Adrenal gland (tissue), 9 donors: ENCODE measurements at regions not wholly inside any gene's neighbourhood (a gene's known extent, or its start where the extent isn't known, plus 50 kb on each side); places are given as distances from the start of the nearest gene placed in this dataset.

Source experiments
- DNase-seq, 7 donors: peaks; one replicate each; pipeline ENCODE4 v3.0.0-alpha.2; 2019 to 2020
- H3K27ac ChIP-seq, 5 donors: fragments of 200-600 bp; sonication (generic) in 4 of 5; 1 replicate in 3 of 5; 2 replicates in 2 of 5; pipeline versions ENCODE4 v1.5.1 to v1.8.0; 2016 to 2020; ENCODE audit warnings: mild to moderate bottlenecking in 1 of 5
- H3K27me3 ChIP-seq: fragments of 200-600 bp; 2 replicates; pipeline ENCODE4 v1.8.0; 2021
- H3K36me3 ChIP-seq, 2 donors: fragments of 200-600 bp; replicated peaks in 1 of 2; 1 replicate in 1 of 2; 2 replicates in 1 of 2; pipeline versions ENCODE4 v1.5.1 to v1.8.0; 2018 to 2022
- H3K4me1 ChIP-seq, 2 donors: fragments of 200-600 bp; replicated peaks in 1 of 2; 1 replicate in 1 of 2; 2 replicates in 1 of 2; pipeline versions ENCODE4 v1.5.1 to v1.8.0; 2018 to 2021
- H3K4me3 ChIP-seq, 4 donors: fragments of 200-600 bp; sonication (generic) in 3 of 4; one replicate each; pipeline ENCODE4 v1.5.1; 2016 to 2018
- H3K9me3 ChIP-seq, 3 donors: fragments of 200-600 bp; sonication (generic) in 1 of 3; replicated peaks in 1 of 3; 1 replicate in 2 of 3; 2 replicates in 1 of 3; pipeline versions ENCODE4 v1.5.1 to v1.8.0; 2016 to 2021
- POLR2A ChIP-seq, 2 donors: fragments of 450-650 bp; IDR thresholded peaks; one replicate each; pipeline ENCODE4 v1.6.1; 2017; ENCODE audit warnings: antibody characterized with exemption in 2 of 2, mild to moderate bottlenecking in 2 of 2, moderate library complexity in 1 of 2
- WGBS, 4 donors: extraction: QIAGEN DNeasy Blood & Tissue Kit in 2 of 4; methylation state at CpG; one replicate each; pipeline versions ENCODE4 v1.1.5 to v1.1.7; 2013 to 2017; 5-methylcytosine and 5-hydroxymethylcytosine counted together
- intact Hi-C, 2 donors: fragments of 100-400 bp; cut with DNase I; formaldehyde crosslinking; loops; one replicate each; pipeline versions ENCODE4 v1.14.1 to v1.15.0; 2022 to 2023
- TF ChIP-seq, protein P1 (sequence below), 6 experiments: fragments of 450-650 bp in 4 of 6; fragments of 200-600 bp in 2 of 6; sonication (generic) in 1 of 6; IDR thresholded peaks; 1 replicate in 5 of 6; 2 replicates in 1 of 6; pipeline versions ENCODE4 v1.5.1 to v1.8.0; 2016 to 2021; ENCODE audit warnings: antibody characterized with exemption in 6 of 6, mild to moderate bottlenecking in 2 of 6, moderate library complexity in 1 of 6
- donor health status: healthy with polysubstance abuse.
- donor health status: Bipolar disorder and iron deficiency.
- donor health status: DM: yes; HTN: yes; CAD: no.
- donor health status: DM: no; HTN: no; CAD: no.
- donor health status: DM: no; HTN: no; CAD: no.

DNA sequence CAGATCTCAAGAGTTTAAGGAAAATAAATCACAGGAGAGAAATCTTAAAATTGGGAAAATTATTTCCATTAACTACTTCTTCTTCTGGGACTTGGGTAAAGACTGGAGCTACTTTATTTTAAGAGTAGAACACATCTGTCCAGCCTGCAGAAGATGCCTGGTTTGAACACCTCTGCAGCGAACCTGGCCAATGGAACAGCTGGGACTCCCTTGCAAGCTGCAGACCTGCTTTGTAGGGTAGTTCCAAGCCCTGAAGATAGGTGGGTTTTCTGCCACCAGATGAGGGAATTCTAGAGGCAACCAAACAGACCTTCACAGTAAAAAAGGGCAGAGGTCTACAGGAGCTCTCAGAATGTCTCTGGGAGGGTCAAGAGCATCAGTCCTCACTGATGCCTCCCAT lies 86.5 kb upstream of the CACNA1E start:
- H3K4me1 ChIP-seq = no peaks in the 10 kb centered on the region
- H3K27me3 ChIP-seq = no peaks in the 10 kb centered on the region
- no peaks in the 10 kb centered on the region for H3K36me3 ChIP-seq
- no peak overlapping the region for H3K4me3 ChIP-seq
- H3K27ac ChIP-seq = no peak overlapping the region
- intact Hi-C loops = no loop called here
- no peak for DNase-seq
- WGBS, 4 donors = 88 to 100% (median 91%) methylated on average over 1 of the region's 1 CpG
- TF ChIP-seq POLR2A (IDR thresholded peaks at IDR 0.05) = no peak
- TF ChIP-seq, protein P1, sequence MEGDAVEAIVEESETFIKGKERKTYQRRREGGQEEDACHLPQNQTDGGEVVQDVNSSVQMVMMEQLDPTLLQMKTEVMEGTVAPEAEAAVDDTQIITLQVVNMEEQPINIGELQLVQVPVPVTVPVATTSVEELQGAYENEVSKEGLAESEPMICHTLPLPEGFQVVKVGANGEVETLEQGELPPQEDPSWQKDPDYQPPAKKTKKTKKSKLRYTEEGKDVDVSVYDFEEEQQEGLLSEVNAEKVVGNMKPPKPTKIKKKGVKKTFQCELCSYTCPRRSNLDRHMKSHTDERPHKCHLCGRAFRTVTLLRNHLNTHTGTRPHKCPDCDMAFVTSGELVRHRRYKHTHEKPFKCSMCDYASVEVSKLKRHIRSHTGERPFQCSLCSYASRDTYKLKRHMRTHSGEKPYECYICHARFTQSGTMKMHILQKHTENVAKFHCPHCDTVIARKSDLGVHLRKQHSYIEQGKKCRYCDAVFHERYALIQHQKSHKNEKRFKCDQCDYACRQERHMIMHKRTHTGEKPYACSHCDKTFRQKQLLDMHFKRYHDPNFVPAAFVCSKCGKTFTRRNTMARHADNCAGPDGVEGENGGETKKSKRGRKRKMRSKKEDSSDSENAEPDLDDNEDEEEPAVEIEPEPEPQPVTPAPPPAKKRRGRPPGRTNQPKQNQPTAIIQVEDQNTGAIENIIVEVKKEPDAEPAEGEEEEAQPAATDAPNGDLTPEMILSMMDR (IDR thresholded peaks at IDR 0.05) = no peak
- no peaks in the 10 kb centered on the region for H3K9me3 ChIP-seq

DNA sequence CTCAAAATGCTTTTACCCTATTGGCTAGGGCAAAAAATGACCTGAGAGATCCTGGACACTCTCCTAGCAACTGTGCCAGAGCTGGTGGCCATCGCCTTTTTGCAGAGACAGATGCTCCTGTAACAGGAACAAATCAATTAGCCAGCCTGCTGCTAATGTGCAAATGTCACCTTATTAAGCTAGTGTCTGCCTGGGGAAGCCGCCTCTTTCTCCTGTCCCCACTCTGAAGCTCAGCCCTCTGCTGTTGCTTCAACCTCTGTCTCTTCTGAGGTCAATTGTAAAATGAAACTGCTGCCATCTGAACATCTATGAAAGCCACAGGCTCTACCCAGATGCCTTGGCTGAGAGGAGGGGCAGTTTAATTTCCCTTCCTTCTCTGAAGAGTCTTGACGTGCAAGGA lies 85.5 kb upstream of the CACNA1E start:
- no peak overlapping the region for H3K4me3 ChIP-seq
- H3K4me1 ChIP-seq = no peaks in the 10 kb centered on the region
- no peaks in the 10 kb centered on the region for H3K36me3 ChIP-seq
- no peak overlapping the region for H3K27ac ChIP-seq
- H3K27me3 ChIP-seq = no peaks in the 10 kb centered on the region
- intact Hi-C loops = no loop called here
- no peaks in the 10 kb centered on the region for H3K9me3 ChIP-seq
- DNase-seq = no peak
- TF ChIP-seq, protein P1 (IDR thresholded peaks at IDR 0.05) = no peak
- TF ChIP-seq POLR2A (IDR thresholded peaks at IDR 0.05) = no peak
- 55 to 64% (median 60%) methylated on average over 3 of the region's 3 CpGs for WGBS, 4 donors

DNA sequence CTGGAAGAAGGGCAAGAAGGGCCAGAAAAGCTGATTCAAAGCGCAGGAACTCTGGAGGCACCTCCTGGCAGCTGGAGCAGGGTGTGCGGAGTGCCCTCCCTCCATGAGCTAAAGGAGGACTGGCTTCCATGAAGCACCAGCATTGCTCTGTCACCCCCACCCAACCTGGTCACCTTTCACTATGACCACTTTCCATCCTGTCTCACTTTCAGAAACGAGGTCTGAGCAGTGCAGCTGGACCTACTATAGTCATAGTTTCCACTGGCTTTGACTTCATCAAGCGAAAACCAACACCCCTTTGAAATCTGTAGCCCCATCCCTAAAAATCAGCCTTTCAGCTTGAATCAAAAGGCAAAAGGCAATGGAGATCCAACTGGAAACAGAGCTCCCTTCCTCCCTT lies 84.8 kb upstream of the CACNA1E start:
- Histone ChIP-seq H3K9me3 (no peaks in the 10 kb centered on the region), H3K4me3 (no peak overlapping the region), H3K27me3 (no peaks in the 10 kb centered on the region), H3K36me3 (no peaks in the 10 kb centered on the region), H3K4me1 (no peaks in the 10 kb centered on the region), H3K27ac (no peak overlapping the region)
- 82 to 83% (median 83%) methylated on average over 4 of the region's 4 CpGs for WGBS, 4 donors
- TF ChIP-seq POLR2A (IDR thresholded peaks at IDR 0.05) = no peak
- TF ChIP-seq, protein P1 (IDR thresholded peaks at IDR 0.05) = no peak
- intact Hi-C loops = no loop called here
- DNase-seq = no peak

DNA sequence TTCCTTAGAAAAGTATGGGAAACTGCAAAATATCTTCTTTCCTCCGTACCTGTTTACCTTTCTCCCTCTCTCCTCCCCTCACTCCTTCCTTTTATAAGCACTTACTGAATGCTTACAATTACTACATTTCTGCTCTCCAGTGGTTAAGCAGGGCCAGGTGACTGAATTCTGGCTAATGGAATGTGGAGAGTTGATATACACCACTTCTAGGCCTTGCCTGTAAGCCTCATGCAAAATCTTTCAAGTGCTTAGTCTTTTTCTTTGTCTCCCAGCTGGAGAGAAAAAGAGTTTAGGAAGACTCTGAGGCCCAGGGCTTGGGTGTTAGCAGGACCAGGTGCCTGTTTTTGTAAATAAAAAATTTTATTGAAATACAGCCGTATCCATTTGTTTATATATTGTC lies 77.7 kb upstream of the CACNA1E start:
- no peaks in the 10 kb centered on the region for H3K36me3 ChIP-seq
- no peak overlapping the region for H3K27ac ChIP-seq
- WGBS, 4 donors = 64 to 90% (median 78%) methylated on average over 2 of the region's 2 CpGs
- H3K27me3 ChIP-seq = no peaks in the 10 kb centered on the region
- DNase-seq = no peak
- TF ChIP-seq, protein P1 (IDR thresholded peaks at IDR 0.05) = no peak
- TF ChIP-seq POLR2A (IDR thresholded peaks at IDR 0.05) = no peak
- intact Hi-C loops = no loop called here
- H3K4me3 ChIP-seq = no peak overlapping the region
- no peaks in the 10 kb centered on the region for H3K4me1 ChIP-seq
- no peaks in the 10 kb centered on the region for H3K9me3 ChIP-seq
